ENCODE measurements at regions not wholly inside any gene's neighbourhood (a gene's known extent, or its start where the extent isn't known, plus 50 kb on each side); places are given as distances from the start of the nearest gene placed in this dataset.

- in situ Hi-C loops (cut with HindIII; ENCODE audit: low sequenced_read_pairs) = no loop called here
- H3K4me3 ChIP-seq (ENCODE audit: low read depth, low read length) = no peak overlapping the region
- DNase-seq (ENCODE audit: low read depth, low spot score) = no peak
- TF ChIP-seq CTCF (IDR thresholded peaks at IDR 0.05; ENCODE audit: low read depth, low read length) = no peak
These were observed 146.5 kb downstream of the SYK start for GRCh38 chr9:90948156-90948555.

GRCh38 chr9:90950600-90950999, 149.0 kb downstream of the SYK start:
- in situ Hi-C loops (cut with HindIII; ENCODE audit: low sequenced_read_pairs) = no loop called here
- DNase-seq (ENCODE audit: low read depth, low spot score) = no peak
- H3K4me3 ChIP-seq (ENCODE audit: low read depth, low read length) = no peak overlapping the region

GRCh38 chr9:90953200-90953599, 151.6 kb downstream of the SYK start:
- no peak overlapping the region for H3K4me3 ChIP-seq (ENCODE audit: low read depth, low read length)
- no peak for TF ChIP-seq CTCF (IDR thresholded peaks at IDR 0.05; ENCODE audit: low read depth, low read length)
- in situ Hi-C loops (cut with HindIII; ENCODE audit: low sequenced_read_pairs) = no loop called here
- DNase-seq (ENCODE audit: low read depth, low spot score) = no peak

More at GRCh38 chr9:90950600-90950999, 149.0 kb downstream of the SYK start:
- TF ChIP-seq CTCF (IDR thresholded peaks at IDR 0.05; ENCODE audit: low read depth, low read length) = no peak

- no peak for DNase-seq (ENCODE audit: low read depth, low spot score)
- TF ChIP-seq CTCF (IDR thresholded peaks at IDR 0.05; ENCODE audit: low read depth, low read length) = no peak
- H3K4me3 ChIP-seq (ENCODE audit: low read depth, low read length) = no peak overlapping the region
- in situ Hi-C loops (cut with HindIII; ENCODE audit: low sequenced_read_pairs) = no loop called here
These were observed 152.2 kb downstream of the SYK start for GRCh38 chr9:90953805-90954204.

- DNase-seq (ENCODE audit: low read depth, low spot score) = no peak
- in situ Hi-C loops (cut with HindIII; ENCODE audit: low sequenced_read_pairs) = no loop called here
- TF ChIP-seq CTCF (IDR thresholded peaks at IDR 0.05; ENCODE audit: low read depth, low read length) = no peak
- H3K4me3 ChIP-seq (ENCODE audit: low read depth, low read length) = no peak overlapping the region
These were observed 154.6 kb downstream of the SYK start for GRCh38 chr9:90956026-90956810.

- in situ Hi-C loops (cut with HindIII; ENCODE audit: low sequenced_read_pairs) = no loop called here
- no peak overlapping the region for H3K4me3 ChIP-seq (ENCODE audit: low read depth, low read length)
- no peak for TF ChIP-seq CTCF (IDR thresholded peaks at IDR 0.05; ENCODE audit: low read depth, low read length)
These were observed 156.7 kb downstream of the SYK start for GRCh38 chr9:90958328-90958727.

More at GRCh38 chr9:90958328-90958727, 156.7 kb downstream of the SYK start:
- DNase-seq (ENCODE audit: low read depth, low spot score) = no peak

All from astrocyte of the spinal cord (primary cell).